Putamen (tissue), 1 donor: ENCODE measurements at regions not wholly inside any gene's neighbourhood (a gene's known extent, or its start where the extent isn't known, plus 50 kb on each side); places are given as distances from the start of the nearest gene placed in this dataset.
A peak's percentile ranks its signal among the peaks of the same experiment; 100 is the strongest.
"Not testable (repeated sequence)": the region's sequence is repeated elsewhere in the genome, so short reads cannot be mapped to it uniquely, and the experiment has no call there.

ENCODE experiments used
- DNase-seq: peaks from one replicate; pipeline ENCODE4 v3.0.0-alpha.2; 2016; ENCODE audit warnings: low spot score

GRCh38 chr6:26957399-26958127, 289.9 kb upstream of the PRSS16 start:
- not testable (repeated sequence) for DNase-seq

GRCh38 chr6:26961236-26961635, 286.3 kb upstream of the PRSS16 start:
- not testable (repeated sequence) for DNase-seq

GRCh38 chr6:27002447-27002846, 245.1 kb upstream of the PRSS16 start:
- DNase-seq: no peak

GRCh38 chr6:27007020-27007419, 240.5 kb upstream of the PRSS16 start:
- no peak for DNase-seq

GRCh38 chr6:27008613-27009012, 238.9 kb upstream of the PRSS16 start:
- not testable (repeated sequence) for DNase-seq

GRCh38 chr6:27014053-27014452, 233.4 kb upstream of the PRSS16 start:
- not testable (repeated sequence) for DNase-seq

GRCh38 chr6:27016689-27017088, 230.8 kb upstream of the PRSS16 start:
- DNase-seq: no peak

- not testable (repeated sequence) for DNase-seq
Measured at GRCh38 chr6:27018401-27018800, 229.1 kb upstream of the PRSS16 start.

GRCh38 chr6:27019651-27020552, 227.6 kb upstream of the PRSS16 start:
- DNase-seq: peak; percentile 83

GRCh38 chr6:27020553-27020880, 227.0 kb upstream of the PRSS16 start:
- no peak for DNase-seq

GRCh38 chr6:27023664-27024063, 223.8 kb upstream of the PRSS16 start:
- no peak for DNase-seq

- no peak for DNase-seq
Measured at GRCh38 chr6:27025351-27025750, 222.2 kb upstream of the PRSS16 start.

GRCh38 chr6:27026361-27026760, 221.1 kb upstream of the PRSS16 start:
- no peak for DNase-seq

- DNase-seq: peak; percentile 13
Measured at GRCh38 chr6:27031302-27031701, 216.2 kb upstream of the PRSS16 start.

GRCh38 chr6:27038498-27038897, 209.0 kb upstream of the PRSS16 start:
- DNase-seq: no peak

- no peak for DNase-seq
Measured at GRCh38 chr6:27040244-27041042, 207.1 kb upstream of the PRSS16 start.

GRCh38 chr6:27043244-27043643, 204.3 kb upstream of the PRSS16 start:
- DNase-seq: no peak

- not testable (repeated sequence) for DNase-seq
Measured at GRCh38 chr6:27045131-27045530, 202.4 kb upstream of the PRSS16 start.

GRCh38 chr6:27047725-27048124, 199.8 kb upstream of the PRSS16 start:
- not testable (repeated sequence) for DNase-seq

- no peak for DNase-seq
Measured at GRCh38 chr6:27049863-27050781, 197.4 kb upstream of the PRSS16 start.

- DNase-seq: not testable (repeated sequence)
Measured at GRCh38 chr6:27052082-27052730, 195.3 kb upstream of the PRSS16 start.
